ENCODE measurements at regions not wholly inside any gene's neighbourhood (a gene's known extent, or its start where the extent isn't known, plus 50 kb on each side); places are given as distances from the start of the nearest gene placed in this dataset.
"Not testable (repeated sequence)": the region's sequence is repeated elsewhere in the genome, so short reads cannot be mapped to it uniquely, and the experiment has no call there.

- H3K27ac ChIP-seq = no peak overlapping the region
- no peak for TF ChIP-seq ZFX (IDR thresholded peaks at IDR 0.05)
- no peak for TF ChIP-seq CTCF (conservative IDR thresholded peaks at IDR 0.05)
Measured at GRCh38 chr1:34364376-34364775, 187.7 kb downstream of the C1orf94 start.

GRCh38 chr1:34365295-34365694, 188.6 kb downstream of the C1orf94 start:
- no peak for TF ChIP-seq CTCF (conservative IDR thresholded peaks at IDR 0.05)
- TF ChIP-seq ZFX (IDR thresholded peaks at IDR 0.05) = no peak
- H3K27ac ChIP-seq = no peak overlapping the region

- H3K27ac ChIP-seq = no peak overlapping the region
- TF ChIP-seq CTCF (conservative IDR thresholded peaks at IDR 0.05) (no peak), ZFX (IDR thresholded peaks at IDR 0.05) (no peak)
Measured at GRCh38 chr1:34366875-34367624, 190.3 kb downstream of the C1orf94 start.

- no peak for TF ChIP-seq CTCF (conservative IDR thresholded peaks at IDR 0.05)
- TF ChIP-seq ZFX (IDR thresholded peaks at IDR 0.05) = no peak
- no peak overlapping the region for H3K27ac ChIP-seq
Measured at GRCh38 chr1:34367954-34368353, 191.2 kb downstream of the C1orf94 start.

- TF ChIP-seq CTCF (conservative IDR thresholded peaks at IDR 0.05) (no peak), ZFX (IDR thresholded peaks at IDR 0.05) (no peak)
Measured at GRCh38 chr1:34369701-34370455, 193.2 kb downstream of the C1orf94 start.

GRCh38 chr1:34370748-34371147, 194.0 kb downstream of the C1orf94 start:
- no peak overlapping the region for H3K27ac ChIP-seq
- TF ChIP-seq CTCF (conservative IDR thresholded peaks at IDR 0.05) (no peak), ZFX (IDR thresholded peaks at IDR 0.05) (no peak)

More at GRCh38 chr1:34369701-34370455, 193.2 kb downstream of the C1orf94 start:
- H3K27ac ChIP-seq = no peak overlapping the region

- H3K27ac ChIP-seq = not testable (repeated sequence)
Measured at GRCh38 chr1:34371179-34371578, 194.5 kb downstream of the C1orf94 start.
